NCI-H146 treated with DMSO at 0.1 percent for 48 hours (cell line): ENCODE measurements at regions not wholly inside any gene's neighbourhood (a gene's known extent, or its start where the extent isn't known, plus 50 kb on each side); places are given as distances from the start of the nearest gene placed in this dataset.

Experiments used
- DNase-seq: peaks from one replicate; lab custom pipeline; 2025; ENCODE audit not compliant: unreplicated experiment; lab: John Stamatoyannopoulos, UW

GRCh38 chr10:129108378-129108777 lies 358.7 kb upstream of the MGMT start:
- DNase-seq, result no peak

GRCh38 chr10:129108994-129109393 lies 358.0 kb upstream of the MGMT start:
- no peak for DNase-seq

- no peak for DNase-seq
Observed at GRCh38 chr10:129110780-129111179, 356.3 kb upstream of the MGMT start.

- DNase-seq, result no peak
Observed at GRCh38 chr10:129111922-129112321, 355.1 kb upstream of the MGMT start.

GRCh38 chr10:129114588-129114987 lies 352.5 kb upstream of the MGMT start:
- DNase-seq, result no peak

- no peak for DNase-seq
Observed at GRCh38 chr10:129116371-129116770, 350.7 kb upstream of the MGMT start.

- DNase-seq, result no peak
Observed at GRCh38 chr10:129120441-129120840, 346.6 kb upstream of the MGMT start.

GRCh38 chr10:129122846-129123245 lies 344.2 kb upstream of the MGMT start:
- DNase-seq, result no peak

- DNase-seq, result no peak
Observed at GRCh38 chr10:129123428-129123827, 343.6 kb upstream of the MGMT start.

GRCh38 chr10:129126982-129127381 lies 340.1 kb upstream of the MGMT start:
- DNase-seq, result no peak

- DNase-seq, result no peak
Observed at GRCh38 chr10:129131457-129132132, 335.4 kb upstream of the MGMT start.

GRCh38 chr10:129133856-129134255 lies 333.2 kb upstream of the MGMT start:
- DNase-seq, result no peak

- no peak for DNase-seq
Observed at GRCh38 chr10:129134371-129134770, 332.7 kb upstream of the MGMT start.

GRCh38 chr10:129135624-129136023 lies 331.4 kb upstream of the MGMT start:
- DNase-seq, result no peak

- no peak for DNase-seq
Observed at GRCh38 chr10:129136074-129136473, 331.0 kb upstream of the MGMT start.

GRCh38 chr10:129136951-129137350 lies 330.1 kb upstream of the MGMT start:
- no peak for DNase-seq

- DNase-seq, result no peak
Observed at GRCh38 chr10:129140921-129141885, 325.8 kb upstream of the MGMT start.

- no peak for DNase-seq
Observed at GRCh38 chr10:129151281-129151680, 315.8 kb upstream of the MGMT start.

- no peak for DNase-seq
Observed at GRCh38 chr10:129156406-129156805, 310.6 kb upstream of the MGMT start.

- no peak for DNase-seq
Observed at GRCh38 chr10:129157185-129157584, 309.9 kb upstream of the MGMT start.

- no peak for DNase-seq
Observed at GRCh38 chr10:129161150-129161549, 305.9 kb upstream of the MGMT start.

- no peak for DNase-seq
Observed at GRCh38 chr10:129163531-129163930, 303.5 kb upstream of the MGMT start.
